ENCODE measurements at regions not wholly inside any gene's neighbourhood (a gene's known extent, or its start where the extent isn't known, plus 50 kb on each side); places are given as distances from the start of the nearest gene placed in this dataset.

DNA sequence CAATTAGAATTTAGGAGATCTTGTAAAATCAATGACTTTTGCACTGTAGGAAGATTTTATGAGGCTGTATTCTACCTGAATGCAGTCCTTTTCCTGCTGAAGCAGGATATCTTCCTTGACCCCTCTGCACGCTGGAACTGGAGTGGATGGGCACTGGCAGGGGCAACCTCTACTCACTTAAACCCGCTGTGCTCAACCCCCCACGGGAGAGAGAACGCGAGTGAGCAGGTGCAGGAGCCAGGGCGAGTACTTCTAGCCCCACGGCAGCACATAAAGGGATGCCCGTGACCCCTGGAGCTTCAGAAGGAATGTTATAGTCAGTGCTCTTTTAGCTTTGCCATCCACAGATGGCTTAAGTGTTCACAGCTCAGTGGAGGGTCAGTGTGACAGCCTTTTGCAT lies 1144.8 kb downstream of the EPHA7 start:
- TF ChIP-seq, protein P1, sequence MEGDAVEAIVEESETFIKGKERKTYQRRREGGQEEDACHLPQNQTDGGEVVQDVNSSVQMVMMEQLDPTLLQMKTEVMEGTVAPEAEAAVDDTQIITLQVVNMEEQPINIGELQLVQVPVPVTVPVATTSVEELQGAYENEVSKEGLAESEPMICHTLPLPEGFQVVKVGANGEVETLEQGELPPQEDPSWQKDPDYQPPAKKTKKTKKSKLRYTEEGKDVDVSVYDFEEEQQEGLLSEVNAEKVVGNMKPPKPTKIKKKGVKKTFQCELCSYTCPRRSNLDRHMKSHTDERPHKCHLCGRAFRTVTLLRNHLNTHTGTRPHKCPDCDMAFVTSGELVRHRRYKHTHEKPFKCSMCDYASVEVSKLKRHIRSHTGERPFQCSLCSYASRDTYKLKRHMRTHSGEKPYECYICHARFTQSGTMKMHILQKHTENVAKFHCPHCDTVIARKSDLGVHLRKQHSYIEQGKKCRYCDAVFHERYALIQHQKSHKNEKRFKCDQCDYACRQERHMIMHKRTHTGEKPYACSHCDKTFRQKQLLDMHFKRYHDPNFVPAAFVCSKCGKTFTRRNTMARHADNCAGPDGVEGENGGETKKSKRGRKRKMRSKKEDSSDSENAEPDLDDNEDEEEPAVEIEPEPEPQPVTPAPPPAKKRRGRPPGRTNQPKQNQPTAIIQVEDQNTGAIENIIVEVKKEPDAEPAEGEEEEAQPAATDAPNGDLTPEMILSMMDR (IDR thresholded peaks at IDR 0.05; ENCODE audit: low read length) = no peak
- TF ChIP-seq EZH2phosphoT487 (IDR thresholded peaks at IDR 0.05; ENCODE audit: low read length) (no peak), EZH2 (optimal IDR thresholded peaks at IDR 0.05; ENCODE audit: low read depth, low read length) (no peak)

Measured in MM.1S (cell line).